Kidney (tissue), 13 donors: ENCODE measurements at regions not wholly inside any gene's neighbourhood (a gene's known extent, or its start where the extent isn't known, plus 50 kb on each side); places are given as distances from the start of the nearest gene placed in this dataset.
A peak's percentile ranks its signal among the peaks of the same experiment; 100 is the strongest.

Experiments used
- DNase-seq, 5 donors: peaks; one replicate each; pipeline ENCODE4 v3.0.0-alpha.2; 2013 to 2020
- FAIRE-seq: peaks from 2 replicates; lab custom pipeline; 2012; peaks lifted over from hg19 to GRCh38; lab: Jason Lieb, UNC
- H3K27ac ChIP-seq, 2 donors: one replicate each; pipeline ENCODE4 v1.7.0; 2013; ENCODE audit warnings: low read depth in 2 of 2, low read length in 2 of 2, inconsistent platforms in 1 of 2
- H3K27me3 ChIP-seq: one replicate; pipeline ENCODE4 v1.7.1; 2013; ENCODE audit warnings: low read length, inconsistent platforms; ENCODE audit not compliant: control insufficient read depth, insufficient read depth
- H3K36me3 ChIP-seq, 3 donors: one replicate each; pipeline versions ENCODE4 v1.7.0 to v1.7.1; 2013; ENCODE audit warnings: low read length in 3 of 3, control low read depth in 1 of 3, inconsistent platforms in 1 of 3; ENCODE audit not compliant: insufficient read depth in 3 of 3, control insufficient read depth in 2 of 3
- H3K4me1 ChIP-seq, 3 donors: one replicate each; pipeline versions ENCODE4 v1.7.0 to v1.7.1; 2013; ENCODE audit warnings: low read length in 3 of 3, inconsistent platforms in 1 of 3, low read depth in 1 of 3; ENCODE audit not compliant: control insufficient read depth in 2 of 3, insufficient read depth in 2 of 3
- H3K4me3 ChIP-seq, 3 donors: one replicate each; pipeline versions ENCODE4 v1.7.0 to v1.8.1; 2013; ENCODE audit warnings: low read length in 3 of 3, control low read depth in 1 of 3, inconsistent platforms in 1 of 3
- H3K9ac ChIP-seq, 3 donors: one replicate each; pipeline versions ENCODE4 v1.7.0 to v1.7.1; 2013; ENCODE audit warnings: low read length in 3 of 3, control low read depth in 1 of 3, inconsistent platforms in 1 of 3
- H3K9me3 ChIP-seq, 3 donors: one replicate each; pipeline versions ENCODE4 v1.7.0 to v1.7.1; 2013; ENCODE audit warnings: low read length in 3 of 3, control low read depth in 1 of 3, inconsistent platforms in 1 of 3; ENCODE audit not compliant: control insufficient read depth in 2 of 3, insufficient read depth in 1 of 3
- intact Hi-C: fragments of 100-400 bp; cut with DNase I; formaldehyde crosslinking; loops from one replicate; pipeline ENCODE4 v1.11.1; 2022
- TF ChIP-seq, protein P1 (sequence below): IDR thresholded peaks from 3 replicates; pipeline ENCODE4 v1.5.1; 2012; ENCODE audit warnings: mild to moderate bottlenecking, moderate library complexity, borderline replicate concordance; ENCODE audit not compliant: insufficient read depth; ENCODE audit errors: extremely low read depth
- donor health status: control.
- donor health status: control.
- donor health status: control.
- donor health status: control.
- donor health status: control.
- donor health status: DM: yes; HTN: yes; CAD: no.
- donor health status: Normal renal cell carcinoma (clear cell type).

GRCh38 chr2:200158647-200159356 lies 147.7 kb upstream of the SPATS2L start:
- no peaks in the 10 kb centered on the region for H3K27me3 ChIP-seq
- no peak overlapping the region for H3K4me3 ChIP-seq
- FAIRE-seq (no peak), DNase-seq (peak in 1 of 5 donors; percentile 23)
- TF ChIP-seq, protein P1, sequence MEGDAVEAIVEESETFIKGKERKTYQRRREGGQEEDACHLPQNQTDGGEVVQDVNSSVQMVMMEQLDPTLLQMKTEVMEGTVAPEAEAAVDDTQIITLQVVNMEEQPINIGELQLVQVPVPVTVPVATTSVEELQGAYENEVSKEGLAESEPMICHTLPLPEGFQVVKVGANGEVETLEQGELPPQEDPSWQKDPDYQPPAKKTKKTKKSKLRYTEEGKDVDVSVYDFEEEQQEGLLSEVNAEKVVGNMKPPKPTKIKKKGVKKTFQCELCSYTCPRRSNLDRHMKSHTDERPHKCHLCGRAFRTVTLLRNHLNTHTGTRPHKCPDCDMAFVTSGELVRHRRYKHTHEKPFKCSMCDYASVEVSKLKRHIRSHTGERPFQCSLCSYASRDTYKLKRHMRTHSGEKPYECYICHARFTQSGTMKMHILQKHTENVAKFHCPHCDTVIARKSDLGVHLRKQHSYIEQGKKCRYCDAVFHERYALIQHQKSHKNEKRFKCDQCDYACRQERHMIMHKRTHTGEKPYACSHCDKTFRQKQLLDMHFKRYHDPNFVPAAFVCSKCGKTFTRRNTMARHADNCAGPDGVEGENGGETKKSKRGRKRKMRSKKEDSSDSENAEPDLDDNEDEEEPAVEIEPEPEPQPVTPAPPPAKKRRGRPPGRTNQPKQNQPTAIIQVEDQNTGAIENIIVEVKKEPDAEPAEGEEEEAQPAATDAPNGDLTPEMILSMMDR: no peak
- H3K27ac ChIP-seq: no peak overlapping the region
- no peak overlapping the region for H3K9ac ChIP-seq
- no peaks in the 10 kb centered on the region for H3K4me1 ChIP-seq
- intact Hi-C loops: no loop called here
- H3K36me3 ChIP-seq: no peaks in the 10 kb centered on the region
- peaks cover 0 to 2% (median 0%) of the 10 kb centered on the region in 3 donors for H3K9me3 ChIP-seq

DNA sequence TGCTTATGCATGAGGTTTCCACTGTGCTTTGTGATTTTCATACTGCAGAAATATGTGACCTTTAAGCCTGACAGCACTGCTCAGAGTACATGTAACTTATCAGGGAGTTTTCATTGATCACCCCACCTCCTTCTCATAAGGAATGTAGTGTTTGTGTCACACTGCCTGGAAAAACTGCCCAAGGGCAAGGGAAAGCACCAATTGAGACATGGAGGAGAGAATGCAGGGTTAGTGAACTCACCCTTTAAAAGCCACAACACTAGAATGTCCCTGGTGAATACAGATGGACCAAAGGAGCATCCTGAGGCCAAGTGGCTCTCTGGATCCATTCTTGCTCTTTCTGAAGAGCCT lies 147.2 kb upstream of the SPATS2L start:
- H3K9me3 ChIP-seq: peaks cover 0 to 2% (median 0%) of the 10 kb centered on the region in 3 donors
- no peaks in the 10 kb centered on the region for H3K27me3 ChIP-seq
- no peak overlapping the region for H3K9ac ChIP-seq
- H3K36me3 ChIP-seq: no peaks in the 10 kb centered on the region
- FAIRE-seq (no peak), DNase-seq (no peak)
- no peaks in the 10 kb centered on the region for H3K4me1 ChIP-seq
- TF ChIP-seq, protein P1: no peak
- H3K4me3 ChIP-seq: no peak overlapping the region
- H3K27ac ChIP-seq: no peak overlapping the region
- intact Hi-C loops: no loop called here

GRCh38 chr2:200159829-200160781 lies 146.4 kb upstream of the SPATS2L start:
- H3K9me3 ChIP-seq: peaks cover 0 to 2% (median 0%) of the 10 kb centered on the region in 3 donors
- H3K9ac ChIP-seq: no peak overlapping the region
- H3K27ac ChIP-seq: no peak overlapping the region
- FAIRE-seq: no peak
- no peaks in the 10 kb centered on the region for H3K27me3 ChIP-seq
- no peak overlapping the region for H3K4me3 ChIP-seq
- no peaks in the 10 kb centered on the region for H3K36me3 ChIP-seq
- no peaks in the 10 kb centered on the region for H3K4me1 ChIP-seq
- no peak for DNase-seq
- intact Hi-C loops: no loop called here
- TF ChIP-seq, protein P1: no peak
